T-helper 17 cell (primary cell): ENCODE measurements at regions not wholly inside any gene's neighbourhood (a gene's known extent, or its start where the extent isn't known, plus 50 kb on each side); places are given as distances from the start of the nearest gene placed in this dataset.

Experiments used
- ATAC-seq: fragments of 150-1000 bp; cut with Tn5 transposase; 2 replicates; pipeline ENCODE4 v1.10.0; 2021; ENCODE audit warnings: mild to moderate bottlenecking, moderate library complexity
- DNase-seq, 3 donors: peaks; one replicate each; pipeline versions ENCODE4 v3.0.0 to v3.0.0-alpha.2; 2020 to 2021
- H3K9me3 ChIP-seq: one replicate; pipeline ENCODE4 v1.7.0; 2013; ENCODE audit warnings: low read length, mild to moderate bottlenecking; ENCODE audit not compliant: control insufficient read depth, poor library complexity, severe bottlenecking
- H3K27ac Mint-ChIP-seq: one replicate; pipeline ENCODE4 v1.8.0; 2022; ENCODE audit warnings: mild to moderate bottlenecking, moderate library complexity, mixed read lengths
- H3K27me3 Mint-ChIP-seq: one replicate; pipeline ENCODE4 v1.8.0; 2022; ENCODE audit warnings: mixed read lengths
- H3K36me3 Mint-ChIP-seq: one replicate; pipeline ENCODE4 v1.8.0; 2022; ENCODE audit warnings: low read depth, mixed read lengths
- H3K4me1 Mint-ChIP-seq: one replicate; pipeline ENCODE4 v1.8.0; 2022; ENCODE audit warnings: mild to moderate bottlenecking, mixed read lengths
- H3K4me3 Mint-ChIP-seq: one replicate; pipeline ENCODE4 v1.8.0; 2022; ENCODE audit warnings: mild to moderate bottlenecking, moderate library complexity, mixed read lengths

- H3K27me3 Mint-ChIP-seq, result no peaks in the 10 kb centered on the region
- H3K27ac Mint-ChIP-seq, result no peak overlapping the region
- H3K4me1 Mint-ChIP-seq, result no peaks in the 10 kb centered on the region
- H3K4me3 Mint-ChIP-seq, result no peak overlapping the region
- DNase-seq, result no peak
- no peak for ATAC-seq
- no peaks in the 10 kb centered on the region for H3K9me3 ChIP-seq
- H3K36me3 Mint-ChIP-seq, result no peaks in the 10 kb centered on the region
Observed at GRCh38 chr9:29730163-29730562, 2156.9 kb upstream of the C9orf72 start.

GRCh38 chr9:29740518-29740917 lies 2167.2 kb upstream of the C9orf72 start:
- ATAC-seq (no peak), DNase-seq (no peak)
- H3K4me3 Mint-ChIP-seq, result no peak overlapping the region
- no peak overlapping the region for H3K27ac Mint-ChIP-seq
- H3K4me1 Mint-ChIP-seq, result no peaks in the 10 kb centered on the region
- H3K9me3 ChIP-seq, result no peaks in the 10 kb centered on the region
- no peaks in the 10 kb centered on the region for H3K27me3 Mint-ChIP-seq
- H3K36me3 Mint-ChIP-seq, result no peaks in the 10 kb centered on the region

GRCh38 chr9:29741169-29741568 lies 2167.9 kb upstream of the C9orf72 start:
- H3K4me1 Mint-ChIP-seq, result no peaks in the 10 kb centered on the region
- ATAC-seq (no peak), DNase-seq (no peak)
- H3K27ac Mint-ChIP-seq, result no peak overlapping the region
- H3K4me3 Mint-ChIP-seq, result no peak overlapping the region
- no peaks in the 10 kb centered on the region for H3K9me3 ChIP-seq
- no peaks in the 10 kb centered on the region for H3K27me3 Mint-ChIP-seq
- H3K36me3 Mint-ChIP-seq, result no peaks in the 10 kb centered on the region

GRCh38 chr9:29750062-29750461 lies 2176.8 kb upstream of the C9orf72 start:
- Mint-ChIP-seq H3K4me3 (no peak overlapping the region), H3K36me3 (no peaks in the 10 kb centered on the region), H3K4me1 (no peaks in the 10 kb centered on the region), H3K27me3 (no peaks in the 10 kb centered on the region), H3K27ac (no peak overlapping the region)
- peaks cover 2% of the 10 kb centered on the region for H3K9me3 ChIP-seq
- DNase-seq (no peak), ATAC-seq (no peak)

- Mint-ChIP-seq H3K27ac (no peak overlapping the region), H3K4me3 (no peak overlapping the region), H3K4me1 (no peaks in the 10 kb centered on the region), H3K27me3 (no peaks in the 10 kb centered on the region), H3K36me3 (no peaks in the 10 kb centered on the region)
- H3K9me3 ChIP-seq, result peaks cover 2% of the 10 kb centered on the region
- DNase-seq (no peak), ATAC-seq (no peak)
Observed at GRCh38 chr9:29751226-29751625, 2177.9 kb upstream of the C9orf72 start.

- H3K9me3 ChIP-seq, result peaks cover 2% of the 10 kb centered on the region
- ATAC-seq (no peak), DNase-seq (no peak)
- Mint-ChIP-seq H3K27me3 (no peaks in the 10 kb centered on the region), H3K4me1 (no peaks in the 10 kb centered on the region), H3K4me3 (no peak overlapping the region), H3K27ac (no peak overlapping the region), H3K36me3 (no peaks in the 10 kb centered on the region)
Observed at GRCh38 chr9:29753638-29754037, 2180.4 kb upstream of the C9orf72 start.

GRCh38 chr9:29769019-29769418 lies 2195.7 kb upstream of the C9orf72 start:
- ATAC-seq (no peak), DNase-seq (no peak)
- Mint-ChIP-seq H3K36me3 (no peaks in the 10 kb centered on the region), H3K27me3 (no peaks in the 10 kb centered on the region), H3K27ac (no peak overlapping the region), H3K4me3 (no peak overlapping the region), H3K4me1 (no peaks in the 10 kb centered on the region)
- no peaks in the 10 kb centered on the region for H3K9me3 ChIP-seq

GRCh38 chr9:29773676-29774075 lies 2200.4 kb upstream of the C9orf72 start:
- ATAC-seq (no peak), DNase-seq (no peak)
- no peaks in the 10 kb centered on the region for H3K27me3 Mint-ChIP-seq
- H3K27ac Mint-ChIP-seq, result no peak overlapping the region
- H3K36me3 Mint-ChIP-seq, result no peaks in the 10 kb centered on the region
- no peak overlapping the region for H3K4me3 Mint-ChIP-seq
- no peaks in the 10 kb centered on the region for H3K4me1 Mint-ChIP-seq
- H3K9me3 ChIP-seq, result no peaks in the 10 kb centered on the region

GRCh38 chr9:29775491-29775890 lies 2202.2 kb upstream of the C9orf72 start:
- H3K36me3 Mint-ChIP-seq, result no peaks in the 10 kb centered on the region
- ATAC-seq (no peak), DNase-seq (no peak)
- H3K4me3 Mint-ChIP-seq, result no peak overlapping the region
- H3K27ac Mint-ChIP-seq, result no peak overlapping the region
- H3K9me3 ChIP-seq, result no peaks in the 10 kb centered on the region
- no peaks in the 10 kb centered on the region for H3K27me3 Mint-ChIP-seq
- no peaks in the 10 kb centered on the region for H3K4me1 Mint-ChIP-seq

GRCh38 chr9:29778281-29778849 lies 2205.1 kb upstream of the C9orf72 start:
- Mint-ChIP-seq H3K27ac (no peak overlapping the region), H3K27me3 (no peaks in the 10 kb centered on the region), H3K4me3 (no peak overlapping the region), H3K36me3 (no peaks in the 10 kb centered on the region), H3K4me1 (no peaks in the 10 kb centered on the region)
- no peaks in the 10 kb centered on the region for H3K9me3 ChIP-seq
- no peak for ATAC-seq
- DNase-seq, result no peak

GRCh38 chr9:29793970-29794369 lies 2220.7 kb upstream of the C9orf72 start:
- H3K9me3 ChIP-seq, result no peaks in the 10 kb centered on the region
- DNase-seq (no peak), ATAC-seq (no peak)
- Mint-ChIP-seq H3K27ac (no peak overlapping the region), H3K4me3 (no peak overlapping the region), H3K4me1 (no peaks in the 10 kb centered on the region), H3K36me3 (no peaks in the 10 kb centered on the region), H3K27me3 (no peaks in the 10 kb centered on the region)

GRCh38 chr9:29796291-29796952 lies 2223.1 kb upstream of the C9orf72 start:
- no peak overlapping the region for H3K27ac Mint-ChIP-seq
- H3K4me3 Mint-ChIP-seq, result no peak overlapping the region
- H3K36me3 Mint-ChIP-seq, result no peaks in the 10 kb centered on the region
- DNase-seq (no peak), ATAC-seq (no peak)
- no peaks in the 10 kb centered on the region for H3K4me1 Mint-ChIP-seq
- no peaks in the 10 kb centered on the region for H3K9me3 ChIP-seq
- H3K27me3 Mint-ChIP-seq, result no peaks in the 10 kb centered on the region

- Mint-ChIP-seq H3K4me1 (no peaks in the 10 kb centered on the region), H3K4me3 (no peak overlapping the region), H3K36me3 (no peaks in the 10 kb centered on the region), H3K27ac (no peak overlapping the region), H3K27me3 (no peaks in the 10 kb centered on the region)
- H3K9me3 ChIP-seq, result no peaks in the 10 kb centered on the region
- no peak for DNase-seq
- ATAC-seq, result no peak
Observed at GRCh38 chr9:29798599-29798998, 2225.3 kb upstream of the C9orf72 start.

GRCh38 chr9:29799227-29799626 lies 2225.9 kb upstream of the C9orf72 start:
- Mint-ChIP-seq H3K4me3 (no peak overlapping the region), H3K27me3 (no peaks in the 10 kb centered on the region), H3K27ac (no peak overlapping the region), H3K4me1 (no peaks in the 10 kb centered on the region), H3K36me3 (no peaks in the 10 kb centered on the region)
- H3K9me3 ChIP-seq, result no peaks in the 10 kb centered on the region
- ATAC-seq, result no peak
- DNase-seq, result no peak
